HPDE6-E6E7 (cell line): ENCODE measurements at regions not wholly inside any gene's neighbourhood (a gene's known extent, or its start where the extent isn't known, plus 50 kb on each side); places are given as distances from the start of the nearest gene placed in this dataset.

ENCODE experiments used
- DNase-seq: peaks from one replicate; pipeline ENCODE4 v3.0.0; 2011; ENCODE audit warnings: missing footprints; ENCODE audit errors: extremely low spot score

DNA sequence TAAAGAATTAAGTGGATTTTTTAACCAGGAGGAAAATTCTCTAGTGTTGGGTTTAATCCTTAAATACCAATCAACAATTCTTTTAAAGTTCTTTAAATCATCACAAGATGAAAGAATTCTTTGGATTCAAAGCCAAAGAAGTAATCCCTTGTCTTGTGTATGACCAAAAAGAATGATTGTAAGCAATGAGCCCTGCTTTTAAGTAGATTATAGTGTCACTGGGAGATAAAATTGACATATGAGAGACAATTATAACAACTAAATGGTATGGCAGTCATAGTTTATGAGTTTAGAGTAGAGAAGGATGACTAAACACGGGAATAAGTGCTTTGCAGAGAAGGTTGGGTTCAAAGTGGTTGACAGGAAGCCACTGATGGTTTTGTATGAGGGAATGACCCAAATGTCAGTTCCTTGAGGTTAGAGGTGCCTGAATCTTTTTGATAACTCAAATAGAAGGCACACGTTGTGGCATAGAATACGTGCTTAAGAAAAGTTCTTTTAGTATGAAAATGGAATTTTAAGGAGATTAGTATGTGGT, 199.6 kb upstream of the TCF4 start:
- DNase-seq, result no peak

DNA sequence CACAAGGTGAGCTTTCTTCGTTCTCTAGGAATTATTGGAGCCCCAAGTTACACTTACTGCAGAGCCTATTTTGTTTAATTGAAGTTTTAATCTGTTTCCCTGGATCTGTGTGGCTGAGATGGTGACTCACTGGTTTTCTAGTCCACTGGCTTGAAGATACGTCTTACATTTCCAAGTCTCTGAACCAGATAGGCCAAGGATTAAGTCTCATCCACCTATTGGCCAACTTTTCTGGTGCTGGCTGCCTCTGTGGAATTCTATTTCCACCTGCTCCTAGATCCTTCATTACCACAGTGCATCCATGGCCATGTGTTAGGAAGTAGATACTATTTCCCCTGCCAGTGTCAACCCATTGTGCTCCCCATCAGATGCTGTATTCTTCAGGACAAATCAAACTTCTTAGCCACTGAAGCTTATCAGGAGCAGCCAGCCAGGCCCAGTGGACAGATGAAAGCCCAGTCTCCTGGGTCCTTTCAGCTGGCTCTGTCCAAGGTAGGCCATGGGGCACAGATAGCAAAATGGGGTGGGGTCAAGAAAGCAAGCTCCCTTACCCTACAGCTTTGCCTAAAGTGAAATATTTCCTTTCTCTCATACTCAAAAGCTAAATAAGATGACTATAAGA, 198.8 kb upstream of the TCF4 start:
- DNase-seq, result no peak

DNA sequence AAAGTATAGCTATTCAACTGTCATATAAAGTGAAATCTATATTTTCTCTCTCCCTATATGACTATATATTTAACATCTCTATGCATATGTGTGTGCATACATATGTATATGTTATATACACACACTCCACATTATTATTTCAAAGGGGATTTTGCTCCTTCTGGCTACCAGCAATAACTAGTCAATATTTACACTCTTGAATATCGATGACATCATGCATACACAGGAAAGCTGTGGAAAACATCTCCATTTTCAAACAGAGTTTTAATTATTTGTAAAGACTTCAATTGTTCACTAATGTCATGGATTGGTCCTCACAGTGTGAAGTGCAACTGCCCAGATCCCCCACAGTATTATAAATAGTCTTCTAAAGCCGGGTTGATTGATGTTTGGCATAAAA, 195.9 kb upstream of the TCF4 start:
- no peak for DNase-seq

DNA sequence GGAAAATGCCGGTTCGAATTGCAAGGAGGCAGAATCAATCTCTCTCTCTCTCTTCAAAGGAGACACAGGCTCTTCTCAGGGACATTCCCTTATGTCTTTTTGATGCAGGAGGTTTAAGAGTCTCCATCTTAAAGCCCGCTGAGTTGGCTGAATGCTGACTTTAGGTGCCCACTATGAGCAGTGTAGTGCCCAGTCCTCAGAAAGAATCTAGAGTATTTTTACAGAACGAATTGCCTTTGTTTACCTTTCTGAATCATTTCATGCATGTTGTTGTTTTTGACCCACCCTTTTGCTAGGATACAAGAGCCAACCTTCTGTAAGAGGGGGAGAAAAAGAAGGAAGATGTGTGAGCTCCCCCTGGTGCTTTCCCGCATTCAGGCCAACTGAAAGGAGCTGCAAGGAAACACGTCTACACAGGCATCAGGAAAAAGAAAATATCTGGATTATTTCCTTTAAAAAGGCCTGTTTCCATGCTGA, 193.5 kb upstream of the TCF4 start:
- peak; percentile 58 for DNase-seq

DNA sequence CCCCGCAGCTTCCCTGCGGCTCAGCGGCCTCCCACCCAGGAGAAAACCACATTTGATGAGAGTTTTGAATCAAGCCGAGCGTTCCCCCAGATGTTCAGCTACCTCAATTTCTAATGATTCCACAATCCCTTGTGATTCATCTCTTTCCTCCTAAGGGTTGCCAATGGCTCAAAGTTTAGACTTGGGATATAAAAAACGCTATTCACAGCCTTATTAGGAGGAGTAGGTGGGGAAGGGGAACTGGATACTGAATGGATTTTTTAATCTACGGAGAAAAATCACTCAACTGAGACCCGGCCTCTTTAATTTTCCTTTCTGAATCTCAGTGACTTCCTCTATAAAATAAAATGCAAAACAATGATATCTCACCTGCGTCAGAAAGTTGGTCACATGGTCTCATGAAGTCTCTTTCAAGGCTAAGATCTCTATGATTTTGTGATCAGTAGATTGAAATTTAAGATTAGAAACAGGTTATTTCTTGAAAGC, 192.6 kb upstream of the TCF4 start:
- no peak for DNase-seq

DNA sequence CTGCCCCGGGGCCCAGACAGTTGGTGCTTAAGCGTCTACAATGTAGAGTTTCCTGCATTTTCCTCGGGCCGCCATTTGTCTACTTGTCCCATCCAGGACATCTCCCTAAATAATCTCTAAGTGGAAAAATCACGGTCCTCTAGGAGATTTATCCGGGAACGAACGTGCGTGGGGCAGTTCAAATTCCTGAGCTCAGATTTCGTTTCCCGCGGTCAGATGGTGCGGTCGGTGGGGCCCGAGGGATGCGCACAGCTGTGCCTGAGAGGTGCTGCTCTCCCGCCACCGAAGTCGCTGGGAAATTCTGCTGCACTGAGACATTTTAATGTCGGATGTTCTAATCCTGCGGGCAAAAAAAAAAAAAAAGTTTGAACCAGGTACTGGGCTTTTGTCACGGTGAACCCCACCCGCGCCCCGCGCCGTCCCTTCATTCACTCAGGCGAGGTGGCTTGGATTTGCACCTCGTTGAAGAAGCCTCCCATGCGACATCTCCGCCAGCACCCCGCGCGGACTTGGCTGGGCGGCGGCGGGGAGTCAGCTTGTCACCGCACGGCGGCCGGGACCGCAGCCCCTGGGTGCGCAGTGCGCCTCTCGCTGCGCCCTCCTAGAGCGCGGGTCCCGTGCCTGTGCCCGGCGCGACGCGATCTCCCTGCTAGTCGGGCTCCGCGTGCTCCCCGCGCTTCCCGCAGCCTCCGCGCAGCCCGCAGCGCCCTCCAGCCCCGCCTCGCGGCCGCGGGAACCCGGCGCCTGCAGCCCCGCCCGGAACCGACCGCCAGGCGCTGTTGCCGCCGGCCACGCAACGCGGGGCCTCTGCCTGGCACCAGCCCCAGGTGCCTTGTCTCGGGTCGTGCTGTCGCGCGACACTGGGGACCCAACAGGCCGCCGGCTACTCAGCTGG, 191.9 kb upstream of the TCF4 start:
- DNase-seq, result no peak

DNA sequence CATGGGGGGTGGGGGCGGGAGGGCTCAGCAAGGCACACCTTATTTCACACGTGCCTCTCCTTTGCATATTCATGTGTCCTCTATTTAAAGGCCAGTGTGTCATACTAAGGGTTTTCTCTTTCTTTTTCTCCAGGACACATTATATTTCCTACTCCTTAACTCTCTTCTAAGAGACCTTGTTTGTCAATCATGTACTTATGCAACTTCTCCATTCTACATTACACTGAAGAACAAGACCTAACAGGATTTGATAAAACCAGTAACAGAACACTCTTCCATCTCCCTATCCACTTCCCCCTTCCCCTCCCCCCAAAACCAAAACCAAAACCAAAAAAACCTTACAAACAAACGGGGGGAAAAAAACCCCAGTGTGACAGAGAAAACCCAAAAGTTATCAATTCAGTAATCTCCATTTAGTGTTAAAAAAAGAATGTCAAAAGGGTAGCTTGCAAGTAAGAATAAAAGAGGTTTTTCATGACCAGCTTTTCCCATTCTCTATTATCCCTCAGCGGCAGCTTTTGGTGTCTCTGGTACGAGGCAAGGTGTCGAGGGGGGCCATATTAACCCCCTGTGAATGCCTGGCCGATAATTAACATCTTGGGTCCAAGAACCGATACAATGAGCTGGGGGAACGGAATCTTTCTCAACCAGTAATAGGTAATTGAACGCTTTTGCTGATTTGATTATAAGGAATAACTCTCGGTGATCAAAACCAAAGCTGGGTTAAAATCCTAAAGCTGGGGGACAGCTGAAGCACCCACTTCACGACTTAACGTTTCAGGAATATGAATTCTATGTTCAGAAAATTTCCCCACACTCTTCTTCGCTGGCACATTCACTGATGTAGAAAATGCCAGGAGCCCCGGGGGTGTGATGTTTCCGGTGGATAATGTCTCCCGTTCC, 191.0 kb upstream of the TCF4 start:
- peak; percentile 50 for DNase-seq

DNA sequence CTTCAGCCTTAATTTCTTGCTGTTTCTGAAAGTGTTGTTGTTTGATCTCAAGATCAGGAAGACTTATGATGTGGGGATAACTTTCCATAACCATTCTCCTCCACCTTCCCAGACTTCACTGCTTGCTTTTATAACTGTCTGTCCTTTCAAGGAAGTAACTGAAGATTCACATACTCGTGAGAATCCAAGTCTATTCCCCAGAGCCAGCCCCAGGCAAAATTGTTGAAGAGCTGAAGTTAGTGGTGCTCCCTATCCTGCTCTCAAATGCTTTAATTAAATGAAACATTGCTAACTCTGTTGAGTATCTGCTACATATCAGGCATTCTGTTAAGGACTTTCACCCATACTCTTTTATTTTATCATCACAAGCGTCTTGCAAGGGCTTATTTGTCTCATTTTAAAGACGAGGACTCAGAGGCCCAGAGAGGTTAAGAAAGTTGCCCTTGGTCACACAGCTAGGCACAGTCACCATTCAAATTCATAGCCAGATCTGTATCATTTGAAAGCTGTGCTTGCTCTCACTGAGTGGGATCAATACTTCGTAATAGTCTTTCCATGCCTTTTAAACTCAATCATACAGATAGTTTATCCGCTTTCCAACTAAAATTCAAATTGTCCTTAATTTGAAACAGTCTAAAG, 189.8 kb upstream of the TCF4 start:
- DNase-seq, result no peak

DNA sequence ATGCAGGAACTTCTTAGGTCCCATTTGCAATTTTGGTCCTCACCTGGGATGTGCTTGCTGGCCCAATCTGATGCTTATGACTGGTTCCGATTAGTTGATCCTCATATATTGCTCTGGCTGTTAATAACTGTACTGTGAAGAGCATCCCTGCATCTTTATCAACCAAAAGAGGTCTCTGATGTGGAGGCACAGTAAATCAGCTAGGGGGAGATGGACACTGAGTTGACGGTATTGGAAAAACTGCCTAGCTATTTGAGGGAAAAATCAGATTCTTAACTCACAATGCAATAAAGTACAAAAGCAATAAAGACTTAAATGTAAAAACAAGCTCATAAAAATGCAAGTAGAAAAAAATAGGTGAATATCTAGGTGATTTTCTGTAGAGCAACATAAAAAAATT, 188.0 kb upstream of the TCF4 start:
- no peak for DNase-seq

DNA sequence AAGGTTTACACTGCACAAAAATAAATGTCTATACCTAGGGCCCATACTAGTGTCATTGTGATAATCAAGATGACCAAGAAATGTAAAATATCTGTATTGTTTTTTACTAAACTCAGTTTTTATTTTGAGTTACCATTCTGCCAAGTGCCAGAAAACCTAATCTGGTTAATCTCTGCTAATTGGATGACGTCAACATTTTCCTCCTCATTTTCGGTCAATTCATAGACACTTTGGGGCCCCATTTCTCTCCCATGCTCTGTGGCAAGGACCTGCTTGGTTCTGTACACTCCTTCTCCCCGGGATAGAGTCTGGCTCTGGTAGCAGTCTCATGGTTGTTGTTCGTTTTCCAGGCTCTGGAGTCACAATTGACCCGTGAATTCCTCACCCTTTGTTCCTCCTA, 186.5 kb upstream of the TCF4 start:
- DNase-seq, result no peak

DNA sequence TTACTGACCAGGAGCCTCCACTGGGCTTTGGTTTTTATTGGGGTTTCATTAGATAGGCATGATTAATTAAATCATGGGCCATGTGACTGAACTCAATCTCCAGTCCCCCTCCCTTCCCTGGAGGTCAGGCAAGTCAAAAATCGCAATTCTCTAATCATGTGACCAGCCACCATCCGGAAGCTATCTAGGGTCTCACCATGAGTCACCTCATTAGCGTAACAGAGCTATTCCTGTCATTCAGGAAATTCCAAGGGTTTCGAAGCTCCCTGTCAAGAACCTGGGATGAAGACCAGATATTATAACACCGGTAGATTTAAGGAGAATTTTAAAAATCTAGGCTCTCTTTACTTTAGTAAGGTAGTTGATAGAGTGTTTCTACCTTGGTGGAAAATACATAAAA, 180.3 kb upstream of the TCF4 start:
- DNase-seq, result no peak

DNA sequence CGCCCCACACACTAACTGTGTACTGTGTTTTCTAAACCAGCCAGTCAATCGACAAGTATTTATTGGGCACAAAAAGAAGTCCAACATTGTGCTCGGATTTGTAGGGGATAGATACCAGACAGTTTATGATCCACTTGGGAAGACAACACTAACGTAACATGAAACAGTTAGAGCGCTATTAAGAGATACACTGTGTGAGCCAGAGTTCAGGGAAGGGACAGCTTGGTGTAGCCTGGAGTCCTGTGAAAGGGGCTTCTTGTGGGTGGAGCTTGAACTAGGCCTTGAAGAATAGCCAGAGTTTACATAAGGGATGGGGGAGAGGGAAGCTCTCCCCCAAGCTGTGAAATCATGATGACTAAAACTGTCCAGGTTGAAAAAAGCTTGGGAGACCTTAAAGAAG, 176.4 kb upstream of the TCF4 start:
- DNase-seq, result no peak

DNA sequence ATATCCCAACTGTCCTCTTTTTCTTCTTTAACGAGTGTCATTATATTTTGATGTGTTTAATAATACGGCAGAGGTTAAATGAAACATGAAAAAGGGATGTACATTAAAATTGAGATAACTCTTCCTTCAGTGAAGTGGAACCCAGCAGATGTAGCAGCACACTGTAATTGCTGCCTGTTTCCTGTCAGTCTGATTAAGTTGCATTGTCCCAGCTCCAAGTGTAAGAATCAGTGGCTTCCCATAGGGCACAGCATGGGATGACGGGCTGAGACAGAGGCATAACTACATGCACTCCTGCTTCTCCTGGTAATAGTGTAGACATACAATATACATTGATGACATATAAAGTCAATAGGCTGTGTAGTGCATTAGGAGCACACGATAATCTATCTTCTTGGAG, 175.8 kb upstream of the TCF4 start:
- DNase-seq, result no peak

DNA sequence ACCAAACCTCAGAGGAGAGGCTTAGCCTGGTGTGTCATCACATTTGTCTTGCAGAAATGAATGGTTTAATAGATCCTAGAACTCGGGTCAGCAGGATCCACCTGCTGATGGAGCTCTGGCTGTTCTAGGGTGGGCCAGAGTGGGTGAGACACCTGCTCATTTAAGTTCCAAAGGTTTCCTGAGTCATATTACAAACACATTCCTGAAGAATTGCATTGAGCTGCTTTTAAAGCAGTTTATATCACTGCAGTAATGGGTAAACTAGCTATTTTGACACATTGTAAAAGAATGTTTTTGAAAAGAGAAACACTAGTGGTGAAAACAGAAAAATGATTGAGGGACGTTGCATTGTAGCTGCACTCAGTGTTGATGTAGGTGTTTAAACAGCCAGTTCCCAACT, 175.3 kb upstream of the TCF4 start:
- no peak for DNase-seq

DNA sequence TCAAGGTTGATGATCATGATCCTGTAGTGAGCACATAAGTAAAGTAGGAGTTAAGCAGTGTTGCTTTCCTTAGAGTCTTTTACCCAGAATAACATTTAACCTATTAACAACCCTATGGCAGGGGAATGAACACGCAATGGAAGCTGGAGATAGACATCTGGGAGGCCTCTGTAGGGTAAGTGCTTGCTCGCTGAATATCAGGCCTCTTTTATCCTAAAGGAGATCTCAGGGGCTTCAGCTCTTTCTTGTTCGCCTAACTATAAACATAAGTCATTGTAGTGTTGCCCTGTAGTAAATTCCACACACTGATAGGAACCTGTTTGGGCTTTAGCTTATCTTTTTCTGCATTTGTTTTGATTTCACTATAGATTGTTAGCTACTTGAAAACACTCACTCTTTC, 174.4 kb upstream of the TCF4 start:
- DNase-seq, result no peak

DNA sequence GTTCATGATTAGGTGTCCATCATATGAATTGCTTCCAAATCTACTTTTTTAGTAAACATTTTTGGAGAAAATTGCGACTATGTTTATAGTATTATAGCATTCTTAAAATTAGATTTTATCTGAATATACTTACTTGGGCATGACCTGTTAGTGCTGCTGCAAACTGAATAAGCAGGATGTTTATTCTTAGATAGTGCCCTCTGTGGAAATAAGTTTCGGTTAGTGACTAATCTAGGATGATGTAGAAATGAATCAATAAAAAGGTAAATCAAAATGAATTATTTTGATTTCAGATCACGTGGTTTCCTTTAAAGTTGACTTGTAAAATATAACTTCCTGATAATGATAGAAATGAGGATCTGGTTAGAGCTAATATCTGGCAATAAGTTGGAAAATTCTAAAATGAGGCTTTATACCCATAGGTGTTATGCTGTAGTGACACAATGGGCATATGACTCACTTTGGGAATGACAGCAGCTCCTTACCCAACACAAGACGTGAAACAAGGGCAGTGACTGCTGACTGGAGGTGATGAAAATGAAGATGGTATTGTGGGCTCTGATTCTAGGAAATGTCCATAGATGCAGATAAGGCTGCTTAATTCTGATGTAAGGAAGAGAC, 165.8 kb upstream of the TCF4 start:
- peak; percentile 60 for DNase-seq

DNA sequence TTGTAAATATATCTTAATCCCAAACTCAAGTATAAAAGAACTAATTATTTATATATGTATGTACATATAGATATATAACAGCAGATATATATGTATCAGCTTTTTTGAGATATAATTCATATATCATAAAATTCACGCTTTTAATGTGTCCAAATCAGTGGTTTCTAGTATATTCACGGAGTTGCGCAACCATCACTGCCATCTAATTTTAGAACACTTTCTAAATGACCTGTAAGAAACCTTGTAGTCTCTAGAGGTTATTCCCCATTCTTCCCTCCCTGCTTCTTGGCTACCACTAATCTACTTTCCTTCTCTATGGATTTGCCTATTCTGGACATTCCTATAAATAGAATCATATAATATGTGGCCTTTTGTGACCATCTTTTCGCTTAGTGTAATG, 163.5 kb upstream of the TCF4 start:
- DNase-seq, result no peak

DNA sequence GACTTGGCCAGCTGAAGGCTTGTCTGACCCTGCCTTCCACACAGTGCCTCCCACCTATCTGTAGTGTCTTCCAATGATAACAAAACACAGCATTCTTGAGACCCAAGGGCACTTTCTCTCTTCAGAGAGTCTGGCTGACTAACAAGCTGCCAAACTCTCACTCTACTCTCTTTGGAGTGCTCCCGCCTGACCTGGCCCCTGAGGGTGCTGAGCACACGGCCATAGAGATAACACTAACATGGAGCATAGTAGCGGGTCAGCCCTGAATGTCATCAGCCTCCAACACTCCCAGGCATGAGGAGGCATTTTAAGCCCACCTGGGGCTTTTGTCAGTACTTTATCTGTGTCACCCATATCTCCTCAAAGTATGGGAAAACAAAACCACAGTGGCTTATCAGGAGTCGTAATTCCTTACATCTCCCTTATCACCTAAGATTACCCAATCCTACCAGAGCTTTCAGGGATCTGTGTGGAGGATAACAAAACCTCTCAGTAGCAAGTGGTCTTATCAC, 160.3 kb upstream of the TCF4 start:
- DNase-seq, result no peak

DNA sequence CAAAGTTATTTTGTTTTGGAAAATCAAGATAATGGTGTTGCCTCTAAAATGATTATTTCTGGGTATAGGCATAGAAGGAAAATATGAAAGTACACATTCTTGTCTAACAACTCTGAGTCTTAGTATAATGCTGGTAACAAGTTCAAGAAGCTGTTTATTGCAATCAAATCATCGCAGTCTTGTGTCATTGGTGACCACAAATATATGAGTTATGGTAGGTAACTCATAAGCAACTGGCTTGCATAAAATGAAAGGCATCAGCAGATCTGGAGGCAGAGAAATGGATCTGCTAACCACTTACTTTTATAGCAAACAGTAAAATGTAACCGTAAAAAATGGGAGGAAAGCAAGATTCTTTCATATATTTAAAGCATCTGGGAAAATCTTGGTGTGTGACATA, 156.2 kb upstream of the TCF4 start:
- DNase-seq, result no peak

DNA sequence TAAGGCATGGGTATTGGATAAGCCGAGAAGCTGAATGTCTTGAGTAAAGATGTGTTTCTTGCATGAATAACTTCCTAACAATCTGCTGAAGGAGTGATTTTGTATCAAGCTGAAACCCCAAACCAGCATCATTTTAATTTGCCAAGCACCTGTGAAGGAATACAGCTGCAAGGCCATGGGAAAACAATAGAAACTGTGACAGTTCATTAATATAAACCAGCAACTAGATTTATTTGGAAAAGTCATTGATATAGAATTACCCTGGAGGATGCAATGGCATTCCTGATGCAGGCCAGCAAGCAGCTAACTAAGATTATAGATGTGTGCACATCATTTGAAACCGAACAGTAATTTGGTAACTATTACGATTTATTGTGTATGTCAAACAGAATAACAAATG, 155.7 kb upstream of the TCF4 start:
- no peak for DNase-seq

DNA sequence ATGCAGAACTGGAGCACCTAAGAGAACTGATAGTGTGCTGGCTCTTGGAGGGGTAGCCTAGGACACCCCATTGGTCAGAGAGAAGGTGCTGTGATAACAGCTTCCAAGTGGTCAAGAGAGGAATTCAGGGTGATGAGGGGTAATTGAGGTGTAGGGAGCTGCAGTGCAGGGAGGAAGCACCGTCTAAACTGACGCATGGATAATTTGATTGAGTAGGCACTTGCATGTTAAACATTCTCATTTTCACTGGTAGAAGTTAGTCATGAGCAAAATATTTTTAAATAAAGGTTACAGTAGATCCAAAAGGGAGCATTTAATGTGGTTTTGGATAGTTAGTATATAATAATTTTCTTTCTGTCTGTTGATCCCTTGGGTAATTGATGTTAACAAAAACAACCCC, 155.1 kb upstream of the TCF4 start:
- no peak for DNase-seq
